Mononuclear cell (primary cell): ENCODE measurements at regions not wholly inside any gene's neighbourhood (a gene's known extent, or its start where the extent isn't known, plus 50 kb on each side); places are given as distances from the start of the nearest gene placed in this dataset.

Experiments used
- H3K27me3 ChIP-seq: 2 replicates; pipeline ENCODE4 v1.6.0; 2011; ENCODE audit warnings: low read length, control low read depth; ENCODE audit not compliant: insufficient read depth
- H3K4me1 ChIP-seq: 2 replicates; pipeline ENCODE4 v1.5.1; 2011; ENCODE audit warnings: mild to moderate bottlenecking, low read length, control low read depth; ENCODE audit not compliant: insufficient read depth
- H3K4me3 ChIP-seq: 2 replicates; pipeline ENCODE4 v1.5.1; 2011; ENCODE audit warnings: mild to moderate bottlenecking, low read length, moderate library complexity
- H3K9me3 ChIP-seq: 2 replicates; pipeline ENCODE4 v1.5.1; 2011; ENCODE audit warnings: low read depth, mild to moderate bottlenecking, control low read depth, low read length

DNA sequence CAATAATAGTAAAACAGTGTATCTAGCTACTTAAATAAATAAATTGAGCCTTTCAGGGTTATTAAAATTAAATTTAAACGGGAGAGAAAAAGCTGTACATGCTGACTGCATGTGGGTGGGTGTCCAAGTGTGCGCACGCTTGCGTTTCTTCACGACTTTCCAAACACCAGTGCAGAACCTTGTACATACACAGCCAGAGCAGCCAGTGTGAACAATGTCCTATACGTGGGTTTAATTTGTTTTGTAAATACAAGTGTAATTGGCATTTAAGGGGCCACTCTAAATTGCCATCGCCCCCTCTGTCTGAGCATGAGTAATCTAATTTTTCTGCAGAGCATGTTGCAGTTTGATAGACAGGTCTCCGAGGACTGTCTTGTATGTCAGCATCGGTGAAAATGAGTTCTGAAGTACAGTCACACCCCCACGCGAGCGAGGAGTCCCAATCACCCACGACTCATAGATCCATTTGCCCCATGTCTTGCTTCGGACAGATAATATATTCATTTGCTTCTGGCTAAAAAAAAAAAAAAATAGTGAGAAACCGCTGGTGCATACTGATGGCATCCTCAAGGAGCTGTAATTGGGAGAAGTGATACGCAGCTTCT is 121.8 kb upstream of the ARRDC4 start:
- no peaks in the 10 kb centered on the region for H3K4me1 ChIP-seq
- no peak overlapping the region for H3K4me3 ChIP-seq
- H3K9me3 ChIP-seq = no peaks in the 10 kb centered on the region
- no peaks in the 10 kb centered on the region for H3K27me3 ChIP-seq

DNA sequence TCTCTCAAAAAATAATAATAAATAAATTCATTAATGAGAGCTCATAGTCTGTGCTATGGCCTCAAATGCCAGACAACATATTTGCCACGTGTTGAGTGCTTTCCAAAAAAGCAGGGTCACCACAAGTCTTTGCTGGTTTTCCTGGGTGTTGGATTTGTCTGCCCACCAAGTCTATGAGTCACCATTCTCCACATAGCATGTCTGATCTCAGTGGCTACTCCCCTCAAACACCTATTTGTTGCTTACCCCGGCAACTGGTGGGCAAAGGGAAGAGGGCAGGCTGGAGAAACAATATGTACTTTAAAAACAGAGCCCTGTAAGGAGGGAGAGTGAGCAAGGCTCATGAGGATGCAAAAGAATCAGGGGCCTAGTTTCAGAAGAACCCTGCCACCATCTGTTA is 120.0 kb upstream of the ARRDC4 start:
- Histone ChIP-seq H3K4me1 (no peaks in the 10 kb centered on the region), H3K9me3 (no peaks in the 10 kb centered on the region), H3K4me3 (no peak overlapping the region), H3K27me3 (no peaks in the 10 kb centered on the region)

DNA sequence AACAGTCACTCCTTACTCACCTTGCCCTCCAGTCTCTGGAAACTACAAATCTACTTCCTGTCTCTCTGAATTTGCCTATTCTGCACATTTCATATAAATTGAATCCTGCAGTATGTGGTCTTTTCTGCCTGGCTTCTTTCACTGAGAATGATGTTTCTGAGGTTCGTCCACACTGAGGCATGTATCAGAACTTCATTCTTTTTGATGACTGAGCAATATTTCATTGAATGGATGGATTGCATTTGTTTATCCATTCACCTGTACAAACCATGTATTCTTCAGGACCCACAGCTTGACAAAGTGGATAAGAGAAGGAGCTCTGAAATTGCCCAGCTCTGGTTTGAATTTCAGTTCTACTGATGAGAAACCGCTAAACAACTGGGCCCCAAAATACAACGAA is 118.9 kb upstream of the ARRDC4 start:
- H3K9me3 ChIP-seq = no peaks in the 10 kb centered on the region
- H3K27me3 ChIP-seq = no peaks in the 10 kb centered on the region
- H3K4me1 ChIP-seq = no peaks in the 10 kb centered on the region
- H3K4me3 ChIP-seq = no peak overlapping the region

DNA sequence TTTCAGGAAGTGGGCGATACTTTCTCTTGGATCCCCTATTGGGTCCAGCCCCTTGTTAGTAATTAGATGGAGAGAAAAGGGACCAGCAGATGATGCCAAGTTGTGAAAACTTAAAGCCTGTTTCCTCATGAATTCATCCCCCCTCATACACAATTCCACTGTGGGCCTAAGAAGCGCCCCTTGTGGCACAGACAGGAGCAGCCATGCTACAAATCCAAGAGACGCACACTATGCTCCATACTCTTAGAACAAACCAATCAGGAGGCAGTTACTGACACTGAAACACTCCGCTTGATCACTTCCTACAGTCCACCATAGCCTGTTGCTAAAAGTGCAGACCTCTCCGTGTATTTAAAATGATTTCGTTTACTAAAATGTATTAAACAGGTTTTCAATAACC is 111.3 kb upstream of the ARRDC4 start:
- Histone ChIP-seq H3K9me3 (no peaks in the 10 kb centered on the region), H3K27me3 (no peaks in the 10 kb centered on the region), H3K4me3 (no peak overlapping the region), H3K4me1 (no peaks in the 10 kb centered on the region)

DNA sequence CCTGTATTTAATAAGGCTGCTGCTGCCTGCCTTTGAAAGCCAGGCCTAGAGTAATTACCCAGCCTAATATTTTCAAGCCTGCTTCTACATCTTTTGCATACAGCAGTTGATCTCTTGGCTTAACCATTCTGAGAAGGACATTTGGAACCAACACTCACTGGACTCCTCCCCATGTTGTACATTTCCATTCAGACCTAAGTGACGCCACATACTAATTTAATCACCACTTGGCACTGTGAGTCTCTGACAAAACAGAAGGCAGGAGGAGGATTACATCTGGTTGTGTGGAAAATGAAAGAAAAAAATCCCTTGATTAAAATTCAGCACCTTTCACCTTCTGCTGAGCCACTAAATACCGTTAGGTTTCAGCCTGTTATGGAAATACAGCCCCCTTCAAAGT is 102.2 kb upstream of the ARRDC4 start:
- Histone ChIP-seq H3K4me1 (no peaks in the 10 kb centered on the region), H3K4me3 (no peak overlapping the region), H3K27me3 (no peaks in the 10 kb centered on the region), H3K9me3 (no peaks in the 10 kb centered on the region)

DNA sequence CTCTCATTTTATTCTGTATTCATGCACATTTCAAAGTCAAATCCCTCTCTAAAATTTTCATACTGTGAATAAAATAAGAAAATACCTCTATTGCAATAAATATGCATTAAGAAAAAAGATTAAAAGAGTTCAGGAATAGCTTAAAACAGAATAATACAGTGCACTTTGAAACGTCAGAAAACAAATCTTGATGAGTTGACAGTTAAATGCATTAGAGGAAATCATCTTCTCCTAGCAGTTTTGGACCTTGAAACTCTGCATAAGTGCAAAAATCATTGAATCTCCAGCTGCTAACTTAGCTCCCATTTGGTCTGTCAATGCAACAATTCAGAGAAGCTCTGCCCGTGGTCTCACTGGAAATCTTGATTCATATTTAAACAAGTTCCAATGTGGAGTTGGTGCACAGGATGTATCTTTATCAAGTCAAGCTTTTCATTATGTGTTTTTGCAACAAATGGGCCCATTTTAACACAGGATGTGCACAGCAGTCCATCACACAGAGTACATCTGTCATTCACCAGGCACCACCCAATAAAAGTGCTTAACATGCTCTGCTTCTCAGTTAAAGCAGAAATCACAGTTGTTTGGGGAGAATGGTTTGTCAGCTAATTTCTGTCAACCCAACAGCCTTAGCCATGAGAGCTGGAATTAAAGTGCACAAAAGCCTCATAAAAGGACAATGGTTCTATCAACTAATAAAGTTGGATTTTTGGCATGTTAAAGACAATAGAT is 98.8 kb upstream of the ARRDC4 start:
- H3K9me3 ChIP-seq = no peaks in the 10 kb centered on the region
- no peaks in the 10 kb centered on the region for H3K4me1 ChIP-seq
- no peak overlapping the region for H3K4me3 ChIP-seq

DNA sequence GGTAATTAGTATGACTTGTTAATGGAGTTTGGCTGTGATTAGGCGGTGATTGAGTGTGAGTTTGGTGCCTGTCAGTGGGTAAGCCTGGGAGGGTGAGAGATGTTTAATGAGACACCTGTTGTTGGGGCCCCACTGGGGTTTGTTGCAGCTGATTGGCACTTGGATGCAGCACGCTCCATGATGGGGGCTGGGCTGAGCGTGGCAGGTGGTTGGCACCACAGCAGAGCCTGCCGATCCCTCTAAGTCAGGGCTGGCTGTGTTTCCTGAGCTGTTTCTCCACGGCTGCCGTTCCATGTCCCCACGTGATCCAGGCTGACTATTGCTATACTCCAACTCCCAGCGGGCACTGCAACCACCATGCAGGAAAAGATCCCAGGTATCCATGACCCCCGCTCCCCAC is 93.5 kb upstream of the ARRDC4 start:
- Histone ChIP-seq H3K4me1 (no peaks in the 10 kb centered on the region), H3K9me3 (no peaks in the 10 kb centered on the region), H3K27me3 (no peaks in the 10 kb centered on the region), H3K4me3 (no peak overlapping the region)

More for the DNA sequence above, 98.8 kb upstream of the ARRDC4 start:
- no peaks in the 10 kb centered on the region for H3K27me3 ChIP-seq

DNA sequence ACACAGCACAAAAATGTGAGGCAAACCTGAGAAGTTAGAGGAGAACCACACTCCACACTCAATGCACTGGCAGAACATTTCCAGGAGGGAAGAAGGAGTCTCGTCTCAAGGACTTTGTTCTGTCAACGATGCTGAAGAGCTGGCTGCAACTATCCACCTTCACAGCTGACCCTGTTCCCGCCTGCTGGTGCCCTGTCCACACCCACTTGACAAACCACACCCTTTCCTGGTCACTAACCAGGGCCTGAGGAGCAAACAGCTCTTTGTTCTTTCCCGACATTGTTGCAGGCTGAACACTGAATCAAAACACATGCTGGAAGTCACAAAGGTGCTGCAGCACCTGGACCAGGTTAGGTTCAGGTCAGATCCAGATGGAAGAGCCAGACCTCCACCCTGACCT is 92.6 kb upstream of the ARRDC4 start:
- Histone ChIP-seq H3K27me3 (no peaks in the 10 kb centered on the region), H3K9me3 (no peaks in the 10 kb centered on the region), H3K4me3 (no peak overlapping the region), H3K4me1 (no peaks in the 10 kb centered on the region)

DNA sequence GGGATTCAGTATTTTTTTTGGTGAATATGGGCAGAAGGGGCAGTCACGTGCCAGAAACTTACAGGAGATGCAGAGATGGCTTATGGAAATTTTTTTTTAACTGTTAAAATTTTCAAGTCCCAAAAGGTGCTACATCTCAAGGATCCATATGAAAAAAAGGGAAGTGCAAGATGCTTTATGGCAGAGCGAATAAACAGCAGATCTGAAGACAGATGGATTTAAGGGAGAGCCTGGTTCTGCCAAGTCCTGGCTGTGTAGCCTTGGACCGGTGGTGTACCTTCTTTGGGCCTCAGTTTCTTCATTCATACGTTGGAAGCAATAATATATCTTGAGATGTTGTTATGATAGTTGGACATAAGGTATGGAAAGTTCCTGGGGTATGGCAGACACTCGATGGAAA is 91.5 kb upstream of the ARRDC4 start:
- no peaks in the 10 kb centered on the region for H3K27me3 ChIP-seq
- H3K9me3 ChIP-seq = no peaks in the 10 kb centered on the region
- no peaks in the 10 kb centered on the region for H3K4me1 ChIP-seq
- no peak overlapping the region for H3K4me3 ChIP-seq

DNA sequence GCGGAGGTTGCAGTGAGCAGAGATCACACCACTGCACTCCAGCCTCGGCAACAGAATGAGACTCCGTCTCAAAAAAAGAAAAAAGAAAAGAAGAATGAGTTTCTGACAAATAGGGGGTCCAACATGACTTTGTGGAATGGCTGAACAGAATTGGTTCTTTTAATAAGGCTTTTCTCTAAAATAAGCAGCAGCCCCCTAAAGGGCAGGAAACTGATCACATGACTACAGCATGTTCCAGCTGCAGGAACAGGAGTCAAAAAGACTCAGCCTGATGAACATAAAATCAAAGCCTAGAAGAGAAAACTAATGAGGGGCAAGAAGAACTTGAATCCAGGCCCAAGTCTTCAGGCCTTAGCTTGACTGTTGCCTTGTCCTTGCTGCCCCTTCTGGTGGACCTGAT is 89.7 kb upstream of the ARRDC4 start:
- H3K9me3 ChIP-seq = no peaks in the 10 kb centered on the region
- no peaks in the 10 kb centered on the region for H3K27me3 ChIP-seq
- H3K4me1 ChIP-seq = no peaks in the 10 kb centered on the region
- H3K4me3 ChIP-seq = no peak overlapping the region

DNA sequence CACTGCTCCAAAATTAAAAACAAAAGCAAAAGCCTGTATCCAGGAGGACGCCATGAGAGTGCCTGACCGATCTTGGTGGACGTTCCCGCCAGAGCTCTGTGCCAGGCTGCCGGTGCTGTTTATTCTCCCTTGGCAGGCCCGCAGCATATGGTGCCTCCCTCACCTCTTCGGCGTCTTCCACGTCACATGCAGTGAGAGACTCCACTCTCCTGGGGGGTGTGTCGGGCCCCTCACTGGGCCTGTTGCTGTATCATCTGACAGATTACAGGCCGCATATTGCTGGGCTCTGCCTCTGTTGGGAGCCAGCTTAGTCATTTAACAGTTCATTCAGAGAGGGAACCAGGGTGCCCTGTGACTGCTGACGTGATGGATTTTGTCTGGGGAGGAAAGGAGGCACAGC is 86.4 kb upstream of the ARRDC4 start:
- no peaks in the 10 kb centered on the region for H3K9me3 ChIP-seq
- H3K27me3 ChIP-seq = no peaks in the 10 kb centered on the region
- no peaks in the 10 kb centered on the region for H3K4me1 ChIP-seq
- H3K4me3 ChIP-seq = no peak overlapping the region

DNA sequence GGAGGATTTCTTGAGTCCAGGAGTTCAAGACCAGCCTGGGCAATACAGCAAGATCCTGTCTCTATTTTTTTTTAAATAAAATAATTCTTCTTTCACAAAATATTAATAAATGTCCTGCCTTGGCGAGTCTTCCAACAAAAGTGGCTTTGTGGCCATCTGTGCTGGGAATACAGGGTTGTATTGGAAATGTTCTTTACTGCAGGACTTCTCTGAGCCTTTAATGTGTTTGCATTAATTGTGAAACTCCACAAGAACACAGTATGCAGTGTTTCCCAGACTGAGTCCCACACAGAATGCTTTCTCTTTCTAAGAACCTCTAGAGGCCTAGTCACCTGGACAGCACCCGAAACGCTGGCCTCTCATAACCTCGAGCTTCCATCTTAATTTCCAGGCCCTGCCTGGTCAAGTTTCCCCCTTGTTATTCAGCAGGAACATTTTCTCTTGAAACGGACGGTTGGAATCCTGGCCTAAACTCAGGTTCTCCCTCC is 85.4 kb upstream of the ARRDC4 start:
- Histone ChIP-seq H3K4me1 (no peaks in the 10 kb centered on the region), H3K27me3 (no peaks in the 10 kb centered on the region), H3K4me3 (no peak overlapping the region), H3K9me3 (no peaks in the 10 kb centered on the region)

DNA sequence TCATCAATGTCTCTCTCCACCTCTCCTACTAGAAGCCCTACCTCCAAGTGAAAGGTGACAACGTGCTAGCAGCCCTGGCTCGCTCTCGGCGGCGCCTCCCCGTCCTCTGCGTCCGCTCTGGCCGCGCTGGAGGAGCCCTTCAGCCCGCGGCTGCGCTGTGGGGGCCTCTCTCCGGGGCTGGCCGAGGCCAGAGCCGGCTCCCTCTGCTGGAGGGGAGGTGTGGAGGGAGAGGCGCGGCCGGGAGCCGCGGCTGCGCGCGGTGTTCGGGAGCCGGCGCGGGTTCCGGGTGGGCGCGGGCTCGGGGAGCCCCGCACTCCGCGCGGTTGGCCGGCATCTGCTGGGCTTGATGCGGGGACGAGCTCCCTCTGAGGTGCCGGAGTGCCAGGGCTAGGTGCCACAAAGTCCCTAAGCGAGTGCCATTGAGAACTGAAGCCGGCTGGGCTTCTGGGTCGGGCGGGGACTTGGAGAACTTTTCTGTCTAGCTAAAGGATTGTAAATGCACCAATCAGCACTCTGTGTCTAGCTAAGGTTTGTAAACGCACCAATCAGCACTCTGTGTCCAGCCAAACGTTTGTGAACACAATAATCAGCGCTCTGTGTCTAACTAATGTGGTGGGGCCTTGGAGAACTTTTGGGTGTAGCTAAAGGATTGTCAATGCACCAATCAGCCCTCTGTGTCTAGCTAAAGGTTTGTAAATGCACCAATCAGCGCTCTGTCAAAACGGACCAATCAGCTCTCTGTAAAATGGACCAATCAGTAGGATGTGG is 84.8 kb upstream of the ARRDC4 start:
- H3K4me1 ChIP-seq = no peaks in the 10 kb centered on the region
- no peaks in the 10 kb centered on the region for H3K9me3 ChIP-seq
- no peaks in the 10 kb centered on the region for H3K27me3 ChIP-seq
- H3K4me3 ChIP-seq = no peak overlapping the region

DNA sequence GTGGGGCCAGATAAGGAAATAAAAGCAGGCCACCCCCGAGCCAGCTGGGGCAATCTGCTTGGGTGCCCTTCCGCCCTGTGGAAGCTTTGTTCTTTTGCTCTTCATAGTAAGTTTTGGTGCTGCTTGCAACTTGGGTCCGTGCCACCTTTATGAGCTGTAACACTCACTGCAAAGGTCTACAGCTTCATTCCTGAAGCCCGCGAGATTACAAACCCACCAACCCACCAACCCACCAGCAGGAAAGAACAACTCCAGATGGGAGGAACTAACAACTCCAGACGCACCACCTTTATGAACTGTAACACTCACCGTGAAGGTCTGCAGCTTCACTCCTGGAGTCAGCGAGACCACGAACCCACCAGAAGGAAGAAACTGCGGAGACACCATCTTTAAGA is 84.2 kb upstream of the ARRDC4 start:
- H3K9me3 ChIP-seq = no peaks in the 10 kb centered on the region
- H3K4me1 ChIP-seq = no peaks in the 10 kb centered on the region
- H3K4me3 ChIP-seq = no peak overlapping the region
- no peaks in the 10 kb centered on the region for H3K27me3 ChIP-seq

DNA sequence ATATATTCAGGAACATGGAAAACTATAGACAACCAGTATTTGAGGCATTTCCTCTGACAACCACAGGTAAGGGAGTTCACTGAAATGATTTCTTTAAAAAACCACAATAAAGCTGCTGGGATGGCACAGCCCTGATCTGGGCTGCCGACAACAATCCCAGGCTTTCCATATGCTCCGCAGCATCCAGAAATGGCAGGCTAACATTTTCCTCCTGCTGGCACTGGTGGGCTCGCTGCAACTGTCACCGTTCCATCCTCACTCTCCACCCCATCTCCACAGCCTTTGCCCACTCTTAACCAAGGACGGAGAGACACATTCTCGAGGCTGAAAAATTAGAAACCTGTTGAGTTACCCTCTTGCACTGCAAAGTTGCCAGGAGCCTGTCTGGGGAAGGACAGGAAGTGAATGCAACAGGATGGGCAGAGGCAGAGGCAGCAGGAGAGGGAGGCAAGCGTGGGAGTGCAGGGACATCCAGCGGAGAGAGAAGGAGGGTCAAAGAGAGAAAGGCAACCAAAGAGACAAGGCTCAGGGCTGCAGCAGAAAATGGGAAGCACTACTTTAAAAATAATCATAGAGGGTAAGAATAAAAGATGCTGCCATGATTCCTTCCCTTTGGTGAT is 79.0 kb upstream of the ARRDC4 start:
- Histone ChIP-seq H3K9me3 (no peaks in the 10 kb centered on the region), H3K27me3 (no peaks in the 10 kb centered on the region), H3K4me3 (no peak overlapping the region), H3K4me1 (no peaks in the 10 kb centered on the region)
